A673 (cell line): ENCODE measurements at regions not wholly inside any gene's neighbourhood (a gene's known extent, or its start where the extent isn't known, plus 50 kb on each side); places are given as distances from the start of the nearest gene placed in this dataset.

Experiments
- BruUV-seq: library from RNA; stranded (reverse); fragments of 400-500 nt; replicated peaks from 2 replicates; lab custom pipeline; 2021; lab: Mats Ljungman, UMichigan
- CTCF ChIA-PET: fragments of 300-600 bp; sonication (Branson Sonifier 250); formaldehyde crosslinking; loops from one replicate; lab custom pipeline; 2022; ENCODE audit warnings: antibody characterized with exemption; lab: Charles Lee
- POLR2A ChIA-PET: fragments of 300-600 bp; sonication (Branson Sonifier 250); formaldehyde crosslinking; loops from one replicate; lab custom pipeline; 2022; ENCODE audit warnings: antibody characterized with exemption; ENCODE audit not compliant: low non-redundant PET; lab: Charles Lee
- DNase-seq: peaks from one replicate; pipeline ENCODE4 v3.0.0-alpha.2; 2015; ENCODE audit warnings: low spot score
- H3K27ac ChIP-seq: fragments of 200-600 bp; sonication (generic); 2 replicates; pipeline ENCODE4 v1.5.1; 2016; ENCODE audit warnings: mixed run types, low read depth, mild to moderate bottlenecking, mixed read lengths, antibody characterized with exemption, low read length; ENCODE audit not compliant: poor library complexity, severe bottlenecking
- H3K27me3 ChIP-seq: fragments of 200-600 bp; sonication (generic); replicated peaks from 2 replicates; pipeline ENCODE4 v1.6.1; 2017; ENCODE audit warnings: mixed run types, low read depth, mild to moderate bottlenecking, mixed read lengths, antibody characterized with exemption, low read length; ENCODE audit not compliant: insufficient read depth, poor library complexity
- H3K36me3 ChIP-seq: fragments of 200-600 bp; sonication (generic); 2 replicates; pipeline ENCODE4 v1.6.1; 2016; ENCODE audit warnings: mixed run types, mild to moderate bottlenecking, mixed read lengths, antibody characterized with exemption, low read length; ENCODE audit not compliant: insufficient read depth, poor library complexity, severe bottlenecking
- H3K4me1 ChIP-seq: fragments of 200-600 bp; sonication (generic); 2 replicates; pipeline ENCODE4 v1.6.1; 2017; ENCODE audit warnings: mixed run types, mild to moderate bottlenecking, mixed read lengths, antibody characterized with exemption, low read length; ENCODE audit not compliant: insufficient read depth, poor library complexity, severe bottlenecking
- H3K4me3 ChIP-seq: fragments of 200-600 bp; sonication (generic); 2 replicates; pipeline ENCODE4 v1.5.1; 2016; ENCODE audit warnings: low read depth, mixed run types, mild to moderate bottlenecking, mixed read lengths, low read length; ENCODE audit not compliant: poor library complexity, severe bottlenecking
- H3K9me3 ChIP-seq: fragments of 200-600 bp; sonication (generic); 2 replicates; pipeline ENCODE4 v1.6.1; 2016; ENCODE audit warnings: mixed run types, low read depth, mild to moderate bottlenecking, mixed read lengths, antibody characterized with exemption, low read length; ENCODE audit not compliant: poor library complexity, severe bottlenecking
- EZH2 ChIP-seq: fragments of 200-600 bp; sonication (generic); IDR thresholded peaks from 2 replicates; pipeline ENCODE4 v1.6.1; 2017; ENCODE audit warnings: borderline replicate concordance, low read depth, mild to moderate bottlenecking, mixed read lengths, antibody characterized with exemption, low read length; ENCODE audit not compliant: poor library complexity, severe bottlenecking
- intact Hi-C: fragments of 100-400 bp; cut with micrococcal nuclease; formaldehyde crosslinking; loops from one replicate; pipeline ENCODE4 v1.10.0; 2022; ENCODE audit not compliant: unreplicated experiment
- TF ChIP-seq, protein P1 (sequence below): fragments of 300-800, 200-600 bp; sonication (generic); conservative IDR thresholded peaks from 2 replicates; pipeline ENCODE4 v1.5.1; 2017; ENCODE audit warnings: low read depth, mild to moderate bottlenecking, antibody characterized with exemption, low read length, moderate library complexity, mixed read lengths

DNA sequence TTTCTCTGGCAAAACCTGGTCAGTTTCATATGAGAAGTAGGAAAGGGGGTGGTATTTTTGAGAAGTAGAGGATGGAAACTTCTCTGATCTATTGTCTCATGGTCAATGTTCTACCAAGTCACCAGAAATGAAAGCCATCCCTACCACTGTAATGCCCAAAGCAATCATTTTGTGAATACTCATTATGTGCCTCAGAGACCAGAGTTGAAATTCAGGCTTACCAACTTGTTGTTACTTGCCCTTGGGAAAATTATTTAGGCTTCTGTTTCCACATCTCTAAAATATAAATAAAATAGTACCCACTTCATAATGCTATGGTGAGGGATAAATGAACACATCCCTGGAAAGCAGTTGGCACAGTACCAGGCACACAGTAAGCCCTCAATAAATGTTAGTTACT is 723.7 kb upstream of the TBX3 start:
- H3K36me3 ChIP-seq = no peaks in the 10 kb centered on the region
- DNase-seq = no peak
- ChIA-PET CTCF (no interaction called here), POLR2A (no interaction called here)
- BruUV-seq = no TSS peak
- intact Hi-C loops = no loop called here
- H3K27me3 ChIP-seq = no peaks in the 10 kb centered on the region
- H3K4me1 ChIP-seq = no peaks in the 10 kb centered on the region
- TF ChIP-seq, protein P1, sequence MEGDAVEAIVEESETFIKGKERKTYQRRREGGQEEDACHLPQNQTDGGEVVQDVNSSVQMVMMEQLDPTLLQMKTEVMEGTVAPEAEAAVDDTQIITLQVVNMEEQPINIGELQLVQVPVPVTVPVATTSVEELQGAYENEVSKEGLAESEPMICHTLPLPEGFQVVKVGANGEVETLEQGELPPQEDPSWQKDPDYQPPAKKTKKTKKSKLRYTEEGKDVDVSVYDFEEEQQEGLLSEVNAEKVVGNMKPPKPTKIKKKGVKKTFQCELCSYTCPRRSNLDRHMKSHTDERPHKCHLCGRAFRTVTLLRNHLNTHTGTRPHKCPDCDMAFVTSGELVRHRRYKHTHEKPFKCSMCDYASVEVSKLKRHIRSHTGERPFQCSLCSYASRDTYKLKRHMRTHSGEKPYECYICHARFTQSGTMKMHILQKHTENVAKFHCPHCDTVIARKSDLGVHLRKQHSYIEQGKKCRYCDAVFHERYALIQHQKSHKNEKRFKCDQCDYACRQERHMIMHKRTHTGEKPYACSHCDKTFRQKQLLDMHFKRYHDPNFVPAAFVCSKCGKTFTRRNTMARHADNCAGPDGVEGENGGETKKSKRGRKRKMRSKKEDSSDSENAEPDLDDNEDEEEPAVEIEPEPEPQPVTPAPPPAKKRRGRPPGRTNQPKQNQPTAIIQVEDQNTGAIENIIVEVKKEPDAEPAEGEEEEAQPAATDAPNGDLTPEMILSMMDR = no peak
- no peak for TF ChIP-seq EZH2
- no peaks in the 10 kb centered on the region for H3K9me3 ChIP-seq
- H3K27ac ChIP-seq = no peak overlapping the region
- no peak overlapping the region for H3K4me3 ChIP-seq

DNA sequence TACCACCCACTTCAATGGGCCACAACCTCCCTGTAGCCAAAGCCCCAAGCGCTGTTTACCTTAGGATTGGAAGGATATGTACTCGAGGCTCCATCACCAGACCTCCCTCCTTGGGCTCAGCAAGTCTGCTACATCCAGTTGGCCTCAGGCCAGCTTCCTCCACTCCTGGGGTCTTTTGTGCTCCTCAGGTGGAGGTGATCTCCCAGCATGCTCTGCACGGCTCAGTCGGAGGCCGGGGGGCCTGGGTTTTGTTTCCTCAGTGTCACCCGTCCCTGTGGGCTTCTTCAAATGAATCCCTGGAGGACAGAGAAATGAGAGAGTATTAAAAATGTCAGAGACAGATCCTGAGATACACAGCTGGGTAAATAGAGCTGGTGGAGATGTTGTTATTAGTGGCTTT is 723.1 kb upstream of the TBX3 start:
- intact Hi-C loops = no loop called here
- Histone ChIP-seq H3K9me3 (no peaks in the 10 kb centered on the region), H3K27ac (no peak overlapping the region), H3K27me3 (no peaks in the 10 kb centered on the region), H3K4me3 (no peak overlapping the region), H3K36me3 (no peaks in the 10 kb centered on the region), H3K4me1 (no peaks in the 10 kb centered on the region)
- no peak for DNase-seq
- ChIA-PET CTCF (no interaction called here), POLR2A (interaction anchor here (0.6 kb wide), 1 partner anchor 227 kb away, joined by 3 read pairs; no protein-coding TSS in a partner anchor)
- BruUV-seq = no TSS peak
- TF ChIP-seq, protein P1 = no peak
- no peak for TF ChIP-seq EZH2

DNA sequence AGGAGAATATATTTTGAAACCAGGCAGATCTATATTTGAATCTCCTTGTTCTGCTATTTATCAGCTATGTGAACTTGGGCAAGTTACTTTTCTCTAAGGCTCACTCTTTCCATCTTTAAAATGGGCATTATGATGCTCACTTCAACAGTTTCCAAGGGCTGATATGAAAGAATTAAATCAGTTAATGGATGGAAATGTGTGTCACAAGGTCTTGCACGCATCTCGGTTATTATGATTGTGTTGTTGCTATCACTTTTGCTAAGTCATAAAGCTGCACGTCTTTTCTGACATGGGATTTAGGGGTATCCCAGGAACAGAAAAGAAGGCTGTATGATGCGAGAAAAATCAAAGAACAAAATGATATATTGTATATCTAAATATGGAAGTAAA is 721.5 kb upstream of the TBX3 start:
- Histone ChIP-seq H3K36me3 (no peaks in the 10 kb centered on the region), H3K27me3 (no peaks in the 10 kb centered on the region), H3K4me1 (no peaks in the 10 kb centered on the region), H3K27ac (no peak overlapping the region), H3K4me3 (no peak overlapping the region), H3K9me3 (no peaks in the 10 kb centered on the region)
- DNase-seq = no peak
- BruUV-seq = no TSS peak
- POLR2A ChIA-PET = no interaction called here
- intact Hi-C loops = no loop called here
- CTCF ChIA-PET = no interaction called here
- TF ChIP-seq EZH2 = no peak
- TF ChIP-seq, protein P1 = no peak
